ENCODE measurements at regions not wholly inside any gene's neighbourhood (a gene's known extent, or its start where the extent isn't known, plus 50 kb on each side); places are given as distances from the start of the nearest gene placed in this dataset.

DNA sequence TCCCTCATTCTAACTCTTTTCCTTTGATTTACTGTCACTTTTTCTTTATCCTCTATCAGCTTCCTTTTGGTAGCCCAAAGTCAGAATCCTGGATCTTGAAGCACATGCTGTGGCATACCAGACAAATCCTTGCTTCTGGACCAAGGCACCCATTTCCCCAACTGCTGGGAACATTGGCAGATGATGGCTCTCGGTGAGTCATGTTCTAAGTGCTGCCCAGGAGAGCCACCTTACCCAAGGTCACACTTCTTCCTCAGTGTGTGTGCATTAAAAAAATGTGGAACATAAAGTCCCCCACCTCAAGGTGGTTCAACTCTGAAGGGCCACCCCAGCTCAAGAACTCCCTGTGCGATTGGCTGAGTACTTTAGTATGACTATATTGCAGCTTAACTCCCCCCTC, 141.4 kb upstream of the PUM3 start:
- no peak for DNase-seq (ENCODE audit: low spot score)

DNA sequence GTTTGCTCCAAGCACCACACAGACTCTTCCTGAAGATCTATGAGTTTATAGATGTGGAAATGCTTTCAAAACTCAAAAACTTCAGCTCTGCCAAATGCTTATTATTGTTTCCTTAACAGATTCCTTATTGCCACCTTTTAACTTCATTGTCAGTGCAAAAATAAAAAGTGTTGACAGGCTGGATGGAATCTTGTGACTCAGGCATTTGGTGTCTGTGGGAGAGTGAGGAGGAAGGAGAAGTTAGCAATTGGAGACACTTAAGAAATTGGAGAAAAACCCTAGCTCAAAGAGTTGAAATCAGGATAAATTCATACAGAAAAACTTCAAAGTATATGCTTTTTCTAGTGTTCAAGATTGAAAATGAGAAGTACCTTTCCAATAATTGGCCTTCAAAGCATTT, 140.6 kb upstream of the PUM3 start:
- no peak for DNase-seq (ENCODE audit: low spot score)

DNA sequence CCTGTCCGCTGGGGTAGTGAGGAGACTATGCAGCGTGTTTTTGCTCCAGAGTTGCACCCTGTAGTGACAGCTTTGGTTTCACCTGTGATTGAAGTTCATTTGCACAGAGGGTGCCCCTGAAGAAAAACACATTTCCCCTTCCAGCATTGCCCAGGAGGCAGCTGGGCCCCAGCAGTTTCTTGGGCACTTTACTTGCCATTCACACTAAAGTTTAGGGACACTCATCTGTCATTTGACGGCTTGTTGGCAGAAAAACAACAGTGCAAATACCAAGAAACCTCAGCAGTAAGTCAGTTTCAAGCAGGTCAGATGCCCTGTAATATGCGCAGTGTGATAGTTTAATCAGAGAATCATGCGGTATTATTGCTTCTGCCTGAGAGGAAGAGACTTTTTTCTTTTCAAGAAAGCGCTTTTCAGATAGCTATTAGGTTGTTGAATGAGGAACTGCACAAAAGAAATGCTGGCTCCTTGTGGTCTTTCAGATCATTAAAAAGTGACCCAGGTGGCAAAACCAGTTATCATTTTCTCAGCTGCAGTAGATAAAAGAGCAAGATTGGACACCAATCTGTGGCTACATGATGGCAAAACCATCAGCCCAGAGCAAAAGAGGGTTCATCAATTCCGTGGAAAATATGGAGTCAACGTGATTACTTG, 136.2 kb upstream of the PUM3 start:
- no peak for DNase-seq (ENCODE audit: low spot score)

DNA sequence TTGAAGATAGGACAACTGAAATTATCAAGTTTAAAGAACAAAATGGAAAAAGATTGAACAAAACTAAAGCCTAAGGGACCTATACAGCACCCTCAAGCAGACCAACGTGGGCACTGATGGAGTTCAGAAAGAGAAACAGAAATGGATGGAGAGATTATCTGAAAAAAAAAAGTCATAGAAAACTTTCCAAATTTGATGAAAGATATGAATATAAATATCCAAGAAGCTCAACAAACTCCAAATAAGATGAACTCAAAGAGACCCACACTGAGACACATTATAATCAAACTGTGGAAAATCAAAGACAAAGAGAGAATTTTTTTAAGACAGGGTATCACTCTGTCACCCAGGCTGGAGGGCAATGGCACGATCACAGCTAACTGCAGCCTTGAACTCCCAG, 128.6 kb upstream of the PUM3 start:
- DNase-seq (ENCODE audit: low spot score) = no peak

DNA sequence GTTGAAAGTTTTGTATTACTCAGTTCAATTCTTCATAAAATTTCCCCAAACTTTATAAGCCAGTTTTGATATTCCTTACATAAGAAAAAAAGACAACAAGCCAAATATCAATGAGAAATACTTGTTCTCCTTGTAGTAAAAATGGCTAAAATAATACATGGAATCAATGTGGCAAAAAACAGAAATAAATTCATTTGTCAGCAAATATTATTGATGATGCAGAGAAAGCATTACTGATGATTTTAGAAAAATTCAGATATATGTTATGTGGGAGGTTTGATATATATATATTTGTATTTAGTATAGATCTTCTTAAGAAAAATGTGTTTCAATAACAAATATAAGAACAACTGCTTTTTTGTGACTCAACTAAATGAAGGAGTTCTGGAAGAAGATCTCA, 127.0 kb upstream of the PUM3 start:
- DNase-seq (ENCODE audit: low spot score) = no peak

DNA sequence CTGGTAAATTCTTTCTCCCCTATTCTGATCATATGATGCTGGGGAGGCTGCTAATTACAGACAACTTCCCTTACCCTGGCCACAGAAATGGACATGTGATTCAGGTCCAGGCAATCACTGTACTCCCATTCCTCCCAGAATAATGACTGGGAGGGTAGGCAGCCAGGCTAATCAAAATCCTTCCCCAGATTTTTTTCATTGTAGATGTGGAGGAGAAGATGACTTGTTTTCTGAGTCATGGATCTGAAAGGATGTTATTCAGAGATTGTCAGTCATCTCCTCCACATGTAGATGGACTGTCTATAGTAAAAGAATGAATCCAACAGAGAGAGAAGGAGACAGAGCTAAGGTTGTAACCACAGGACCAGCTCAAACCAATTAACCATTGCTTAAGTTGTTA, 123.9 kb upstream of the PUM3 start:
- no peak for DNase-seq (ENCODE audit: low spot score)

DNA sequence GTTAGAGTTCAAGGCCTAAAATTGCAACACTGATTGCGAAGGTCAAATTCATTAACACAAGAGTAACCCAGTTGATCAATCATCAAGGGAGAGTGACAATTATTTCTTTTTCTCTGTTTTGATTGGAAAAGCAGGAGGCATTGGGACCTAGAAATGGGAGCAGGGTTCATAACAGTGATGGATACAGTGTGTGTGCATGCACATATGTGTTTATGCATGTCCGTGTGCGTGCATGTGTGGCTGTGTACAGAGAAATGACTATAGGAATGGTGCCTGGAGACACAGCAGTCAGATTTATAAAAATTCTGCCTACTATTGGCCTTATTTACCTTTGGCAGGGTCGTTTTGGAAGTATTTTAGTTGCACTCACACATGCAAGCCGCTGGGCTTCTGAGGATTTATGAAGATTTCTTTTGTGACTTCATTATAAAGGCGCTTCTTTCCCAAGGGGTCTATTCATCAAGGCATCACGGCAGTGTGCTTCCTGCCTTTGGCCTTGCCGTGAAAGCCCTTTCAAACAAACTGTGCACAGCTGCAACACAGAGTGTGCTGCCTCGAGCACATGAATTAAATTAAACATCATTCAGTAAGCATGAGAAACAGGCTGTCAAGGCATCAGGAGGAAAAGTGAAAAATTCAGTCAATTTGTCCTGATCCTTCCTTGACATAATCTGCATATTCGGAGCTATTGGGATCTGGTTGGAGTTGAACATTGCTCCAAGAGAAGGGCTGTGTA, 122.8 kb upstream of the PUM3 start:
- no peak for DNase-seq (ENCODE audit: low spot score)

DNA sequence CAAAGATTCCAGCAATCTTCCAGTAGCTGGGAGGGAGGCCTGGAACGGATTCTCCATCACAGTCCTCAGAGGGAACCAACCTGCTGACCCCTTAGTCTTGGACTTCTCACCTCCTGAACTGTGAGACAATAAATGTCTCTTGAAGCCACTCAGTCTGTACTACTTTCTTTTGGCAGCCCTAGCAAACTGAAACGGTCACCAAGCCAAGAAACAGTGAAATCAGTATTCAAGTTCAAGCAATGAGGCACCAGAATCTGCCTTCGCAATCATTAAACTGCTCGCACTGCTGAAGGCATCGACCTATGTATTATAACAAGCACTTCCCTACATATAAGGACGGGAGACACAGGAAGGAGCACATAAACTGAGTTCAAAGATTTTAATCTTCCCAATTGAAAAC, 120.6 kb upstream of the PUM3 start:
- no peak for DNase-seq (ENCODE audit: low spot score)

DNA sequence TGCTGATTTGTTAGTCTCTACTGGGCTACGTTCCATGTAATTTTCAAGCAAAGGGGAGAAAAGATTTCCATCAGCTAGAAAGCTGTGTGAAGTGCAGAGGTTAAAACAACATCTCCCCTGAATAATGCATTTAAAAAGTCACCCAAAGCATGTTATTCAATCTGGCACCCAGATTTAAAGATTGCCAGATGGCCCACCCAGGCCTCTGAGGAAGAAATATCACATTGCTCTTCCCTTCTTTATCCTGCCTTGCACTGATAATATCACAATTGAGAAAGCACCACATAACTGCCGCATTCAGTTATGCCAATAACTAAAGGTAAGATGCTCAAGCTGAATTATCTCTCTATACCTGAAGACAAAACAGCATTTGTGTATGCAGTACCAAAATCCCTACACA, 119.4 kb upstream of the PUM3 start:
- no peak for DNase-seq (ENCODE audit: low spot score)

DNA sequence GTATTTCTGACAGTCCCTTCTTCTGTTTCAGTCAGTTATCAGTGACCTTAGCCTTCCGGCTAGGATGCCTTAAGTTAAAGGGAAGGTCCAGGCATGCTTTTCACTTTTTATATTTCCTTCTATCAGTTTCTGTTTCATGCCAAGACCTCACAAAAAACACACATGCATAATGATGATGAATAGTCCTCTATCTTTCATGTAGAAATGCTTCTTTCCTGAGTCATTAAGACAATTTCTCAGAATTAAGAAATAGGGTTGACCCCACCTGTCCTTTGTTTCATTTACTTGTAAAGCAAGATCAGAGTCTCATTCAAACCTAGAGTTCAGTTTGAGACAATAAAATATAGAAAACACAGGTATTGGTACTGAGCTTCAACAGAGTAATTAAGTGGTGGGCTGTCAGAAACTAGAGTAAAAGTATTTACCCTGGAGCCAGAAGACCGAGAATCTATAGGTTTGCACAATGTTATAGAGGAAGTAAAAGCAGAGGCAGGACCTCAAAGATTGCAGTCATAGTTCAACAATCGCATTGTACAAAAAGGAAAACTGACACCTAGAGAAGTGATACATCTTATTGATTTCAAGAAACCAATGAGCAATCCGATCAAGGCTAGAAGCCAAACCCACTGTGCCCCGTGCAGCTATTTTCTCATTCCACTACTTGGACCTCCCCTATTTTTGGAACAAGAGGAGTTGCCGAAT, 118.7 kb upstream of the PUM3 start:
- no peak for DNase-seq (ENCODE audit: low spot score)

DNA sequence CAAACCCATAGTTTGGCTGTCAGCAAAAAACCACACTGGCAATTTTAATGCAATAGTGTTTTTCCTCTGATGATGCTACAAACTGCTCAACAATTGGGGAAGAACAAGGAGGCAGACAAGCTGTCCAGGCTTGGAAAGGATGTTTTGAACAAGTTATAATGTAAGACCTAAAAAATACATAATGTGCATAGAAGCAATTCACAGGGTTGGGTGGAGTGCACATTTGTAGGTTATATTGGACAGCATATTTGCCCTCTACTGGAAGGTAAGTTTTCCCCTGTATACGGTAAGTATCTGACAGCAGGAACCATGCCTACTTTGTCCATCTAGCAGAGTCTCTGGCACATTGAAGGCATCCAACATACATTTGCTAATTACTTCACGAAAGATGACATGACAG, 114.3 kb upstream of the PUM3 start:
- no peak for DNase-seq (ENCODE audit: low spot score)

DNA sequence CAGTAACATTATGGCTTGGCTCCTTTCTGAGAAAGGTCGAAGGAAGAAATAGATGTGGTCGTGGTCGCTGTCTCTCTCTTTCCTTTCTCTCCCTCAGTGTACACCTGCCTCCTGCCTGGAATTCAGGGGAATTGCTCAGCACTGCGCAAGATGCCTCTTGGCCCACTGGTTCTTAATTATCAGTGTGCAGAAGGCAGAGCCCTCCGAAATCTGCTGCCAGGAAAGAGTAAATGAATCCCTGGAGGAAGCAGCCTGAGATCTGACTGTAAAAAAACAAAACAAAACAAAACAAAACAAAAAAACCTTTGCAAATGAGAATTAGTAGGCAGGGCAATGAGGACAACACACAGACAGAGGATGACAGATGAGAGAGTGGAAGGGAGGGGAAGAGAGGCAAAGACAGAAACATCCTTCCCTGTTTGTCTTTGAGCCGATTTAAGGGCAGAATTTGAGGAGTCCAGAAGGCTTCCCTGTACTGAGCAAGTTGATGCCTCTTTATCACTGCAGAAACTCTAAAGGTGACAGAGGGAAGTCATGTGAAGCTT, 113.8 kb upstream of the PUM3 start:
- no peak for DNase-seq (ENCODE audit: low spot score)

DNA sequence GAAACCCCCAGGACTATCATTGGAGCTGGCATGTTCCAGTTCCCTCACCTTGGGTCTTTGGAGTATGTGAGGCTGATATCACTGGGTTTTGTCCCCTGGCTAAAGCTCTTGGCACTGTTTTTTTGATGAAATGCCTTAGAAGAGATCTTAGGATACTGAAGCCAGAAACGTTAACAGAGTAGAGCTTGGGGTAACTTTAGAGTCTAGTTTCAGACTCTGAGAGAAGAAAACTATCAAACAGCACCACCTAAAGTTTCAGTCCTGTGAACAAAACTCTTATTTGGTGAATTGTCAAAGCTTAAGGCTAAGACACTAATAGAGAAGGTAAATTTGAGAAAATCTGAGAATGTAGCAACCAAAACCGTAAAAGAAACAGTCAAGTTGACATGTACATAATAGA, 111.7 kb upstream of the PUM3 start:
- no peak for DNase-seq (ENCODE audit: low spot score)

DNA sequence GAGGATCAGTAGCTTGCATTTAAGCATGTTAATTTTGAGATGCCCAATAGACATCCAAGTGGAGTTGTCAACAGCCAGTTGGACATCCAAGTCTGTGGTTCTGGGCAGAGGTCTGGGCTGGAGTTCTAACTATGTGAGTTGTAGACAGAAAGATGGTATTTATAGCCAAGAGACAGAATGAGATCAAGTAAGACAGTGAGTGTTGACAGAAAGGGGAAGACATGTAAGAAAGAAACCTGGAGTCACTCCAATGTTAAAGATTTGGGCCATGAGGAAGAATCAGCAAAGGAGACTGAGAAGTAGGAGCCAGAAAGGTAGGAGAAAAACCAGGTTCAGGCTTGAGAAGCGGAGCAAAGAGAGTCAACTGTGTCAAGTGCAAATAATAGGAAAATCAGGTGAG, 95.5 kb upstream of the PUM3 start:
- DNase-seq (ENCODE audit: low spot score) = no peak

DNA sequence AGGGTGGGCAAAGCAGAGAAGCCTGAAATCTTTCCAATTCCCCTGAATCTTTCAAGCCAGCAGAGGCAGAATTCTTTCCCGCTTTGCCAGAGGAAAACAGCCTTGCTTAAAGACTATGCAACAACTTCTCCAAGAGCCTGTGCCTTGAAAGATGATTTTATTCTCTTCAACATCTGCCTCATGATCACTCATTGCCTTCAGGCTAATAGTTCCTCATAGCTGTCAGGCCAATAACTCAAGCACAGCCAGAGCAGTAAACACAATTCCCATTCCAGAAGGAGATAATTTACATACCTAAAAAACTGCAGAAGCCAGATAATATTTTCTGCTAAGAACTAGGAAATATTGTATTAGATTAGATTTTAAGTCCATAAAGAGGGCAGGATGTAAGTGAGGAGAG, 92.3 kb upstream of the PUM3 start:
- DNase-seq (ENCODE audit: low spot score) = no peak

DNA sequence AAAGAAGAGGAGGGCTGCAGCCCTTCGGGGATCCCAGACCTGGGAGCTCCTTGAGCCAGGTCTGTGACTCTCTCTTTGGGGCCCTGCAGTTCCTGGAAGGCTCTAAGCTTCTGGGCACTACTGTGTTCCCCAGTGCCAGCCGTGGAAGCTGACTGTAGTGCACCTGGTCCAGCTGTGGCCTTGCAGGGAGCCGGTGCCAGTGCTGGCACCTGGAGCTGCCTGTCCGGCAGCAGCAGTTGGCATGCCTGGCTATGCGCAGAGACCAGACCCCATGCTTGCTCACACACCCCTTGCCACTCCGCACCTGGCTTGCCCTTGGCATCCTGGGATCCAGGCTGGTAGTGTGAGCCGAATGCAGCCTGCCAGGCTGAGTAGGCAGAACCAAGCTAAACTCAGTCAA, 91.0 kb upstream of the PUM3 start:
- DNase-seq (ENCODE audit: low spot score) = no peak

DNA sequence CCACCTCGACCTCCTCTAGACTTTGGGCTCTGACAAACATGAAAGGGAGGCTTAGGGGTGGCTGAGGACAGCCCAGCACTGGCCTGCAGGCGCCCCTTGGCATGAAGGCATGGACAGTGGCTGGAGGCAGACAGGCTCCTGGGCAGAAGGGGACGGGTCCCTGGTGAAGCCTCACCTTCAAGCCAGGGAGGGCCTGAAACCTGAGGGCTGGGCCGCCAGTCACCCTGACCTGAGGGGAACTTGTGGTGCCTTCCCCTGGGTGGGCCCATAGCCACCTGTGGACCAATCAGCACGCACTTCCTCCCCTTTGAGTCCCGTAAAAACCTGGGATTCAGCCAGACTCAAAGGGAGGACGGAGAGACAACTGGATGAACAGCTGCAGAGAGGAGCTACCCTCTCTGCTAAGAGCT, 90.4 kb upstream of the PUM3 start:
- no peak for DNase-seq (ENCODE audit: low spot score)

DNA sequence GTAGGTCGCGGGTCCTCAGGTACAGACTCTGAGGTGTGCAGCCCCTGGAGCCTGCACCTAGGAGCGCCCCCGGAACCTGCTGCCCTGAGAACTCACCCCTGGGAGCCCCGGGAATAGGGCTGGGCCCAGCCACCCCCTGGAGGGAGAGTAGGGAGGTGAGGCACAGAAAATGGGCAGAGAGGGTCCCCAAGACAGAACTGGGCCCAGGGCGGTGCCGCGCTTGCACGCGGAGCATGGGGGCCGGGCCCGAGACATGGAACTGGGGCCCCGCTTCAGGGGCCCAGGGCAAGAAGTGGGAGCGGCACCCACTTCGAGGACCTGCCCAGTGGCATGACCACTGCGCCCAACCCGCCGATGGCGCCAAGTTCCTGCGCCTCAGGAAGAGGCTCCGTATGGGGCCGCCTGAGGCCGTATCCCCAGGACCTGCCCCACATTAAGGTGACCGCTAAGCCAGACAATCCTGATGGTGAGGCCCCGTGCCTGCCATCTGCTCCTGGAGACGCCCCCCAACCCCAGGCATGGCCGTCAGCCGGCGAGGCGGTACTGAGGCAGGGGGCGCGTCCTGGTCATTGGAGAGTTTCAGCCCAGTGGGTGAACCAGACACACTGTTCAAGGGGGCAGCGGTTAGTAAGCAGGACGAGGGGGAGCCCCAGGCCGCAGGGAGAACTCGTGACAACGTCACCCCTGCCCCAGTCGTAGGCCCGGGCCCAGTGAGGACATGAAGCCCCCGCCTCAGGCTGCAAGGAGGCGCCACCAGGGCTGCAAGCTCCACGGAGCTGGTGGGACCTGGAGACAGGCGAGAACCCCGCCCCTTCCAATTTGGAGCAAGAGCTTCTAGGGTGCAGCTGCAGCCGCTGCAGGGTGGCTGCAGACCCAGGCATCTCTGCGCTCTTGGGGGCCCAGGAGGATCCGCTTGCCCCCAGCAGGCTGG, 89.5 kb upstream of the PUM3 start:
- DNase-seq (ENCODE audit: low spot score) = no peak

DNA sequence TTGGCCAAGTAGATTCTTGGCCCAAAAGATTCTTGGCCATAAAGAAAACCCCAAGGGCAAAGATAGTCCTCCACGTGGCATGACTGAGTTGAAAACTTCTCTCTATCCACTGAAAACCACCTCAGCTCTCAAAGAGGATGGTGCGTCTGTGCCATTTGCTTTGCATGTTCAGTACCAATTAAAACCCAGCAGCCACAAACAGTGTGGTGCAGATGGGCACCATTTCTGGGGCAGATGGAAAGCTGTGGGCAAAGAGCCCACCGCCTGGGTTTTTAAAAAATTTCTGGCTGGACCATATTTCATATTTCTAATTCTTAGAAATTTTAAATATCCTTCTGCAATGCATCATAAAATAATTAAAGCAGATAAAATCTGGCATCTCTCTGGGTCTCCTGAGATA, 84.5 kb upstream of the PUM3 start:
- DNase-seq (ENCODE audit: low spot score) = no peak

DNA sequence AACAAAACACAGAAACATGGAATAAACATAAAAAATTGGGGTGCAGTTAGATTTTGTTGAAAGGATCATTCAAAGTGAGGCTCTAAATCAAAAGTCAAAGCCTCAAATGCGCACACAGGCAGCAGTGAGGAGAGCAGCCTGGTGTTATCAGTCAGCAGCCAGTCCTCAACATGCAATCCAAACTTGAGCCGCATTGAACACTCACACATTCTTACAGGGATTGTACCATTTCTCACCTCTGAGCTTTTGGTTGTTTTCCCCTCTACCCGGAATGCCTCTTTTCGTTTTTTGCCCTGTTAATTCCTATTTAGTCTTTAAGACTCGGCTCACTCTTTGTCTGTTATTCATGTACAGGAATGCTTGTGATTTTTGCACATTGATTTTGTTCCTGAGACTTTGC, 81.1 kb upstream of the PUM3 start:
- no peak for DNase-seq (ENCODE audit: low spot score)

DNA sequence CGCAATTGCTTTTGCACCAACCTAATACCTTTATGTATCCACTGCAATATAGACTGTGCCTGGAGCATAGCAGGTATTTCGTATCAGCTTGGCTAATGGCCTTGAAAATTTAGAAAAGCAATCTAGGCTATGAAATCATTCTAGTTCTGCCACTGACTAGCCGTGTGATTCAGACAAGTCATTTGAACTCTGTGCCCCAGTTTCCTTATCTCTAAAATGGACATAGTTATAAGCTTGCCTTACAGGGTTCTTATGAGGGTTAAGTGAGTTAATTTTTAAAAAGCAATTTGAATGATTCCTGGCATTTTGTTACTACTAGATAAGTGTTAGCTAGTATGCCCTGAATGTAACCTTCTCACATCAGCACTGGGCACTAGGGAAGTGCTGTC, 80.5 kb upstream of the PUM3 start:
- no peak for DNase-seq (ENCODE audit: low spot score)

DNA sequence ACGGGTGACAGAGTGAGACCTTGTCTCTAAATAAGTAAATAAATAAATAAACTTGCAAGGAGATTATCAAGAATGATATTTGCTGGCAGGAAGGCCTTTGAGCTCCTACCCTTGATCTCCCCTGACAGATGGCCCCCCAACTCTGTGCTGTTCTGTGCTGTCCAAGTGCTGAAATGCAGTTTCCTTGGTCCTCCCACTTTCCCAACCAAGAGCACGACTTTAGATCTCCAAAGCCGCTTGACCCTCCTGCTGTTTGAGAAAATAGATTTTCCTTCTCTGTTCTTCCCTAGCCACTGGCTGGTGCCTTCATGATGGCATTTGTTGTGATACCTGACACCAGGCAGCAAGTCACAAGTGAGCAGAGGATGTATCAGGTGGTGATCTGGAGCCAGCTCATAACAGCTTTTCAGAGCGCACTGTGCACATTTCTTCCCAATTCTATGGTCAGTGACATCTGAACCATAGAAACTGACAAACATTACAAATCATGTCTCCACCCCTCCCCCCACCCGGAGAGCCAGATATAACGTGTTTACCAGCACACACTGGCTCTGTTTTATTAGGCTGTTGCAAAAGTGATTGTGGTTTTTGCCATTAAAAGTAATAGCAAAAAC, 80.0 kb upstream of the PUM3 start:
- no peak for DNase-seq (ENCODE audit: low spot score)

All from H4 (cell line).